Midbrain (tissue), 1 donor: ENCODE measurements at regions not wholly inside any gene's neighbourhood (a gene's known extent, or its start where the extent isn't known, plus 50 kb on each side); places are given as distances from the start of the nearest gene placed in this dataset.
A peak's percentile ranks its signal among the peaks of the same experiment; 100 is the strongest.

Experiments used
- DNase-seq: peaks from one replicate; lab custom pipeline; 2025; lab: John Stamatoyannopoulos, UW

DNA sequence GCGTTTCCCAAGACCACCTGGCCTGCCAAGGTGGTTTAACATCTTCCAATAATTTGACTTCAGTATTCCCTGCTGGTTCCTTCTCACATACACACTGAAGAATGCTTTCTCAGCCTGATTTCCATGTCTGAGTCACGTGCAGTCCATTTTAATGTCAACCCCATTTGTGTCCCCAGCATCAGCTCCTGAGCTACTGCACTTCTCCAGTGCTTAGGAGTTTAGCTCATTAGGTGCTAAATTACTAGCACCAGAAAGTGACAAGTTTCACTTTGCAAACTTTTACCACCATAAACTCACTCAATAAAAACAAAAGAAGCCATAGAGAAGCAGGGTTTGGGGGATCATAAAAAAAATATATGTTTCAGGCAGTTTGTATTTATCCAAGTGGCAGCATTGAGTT, 279.3 kb upstream of the SORCS1 start:
- DNase-seq: no peak

DNA sequence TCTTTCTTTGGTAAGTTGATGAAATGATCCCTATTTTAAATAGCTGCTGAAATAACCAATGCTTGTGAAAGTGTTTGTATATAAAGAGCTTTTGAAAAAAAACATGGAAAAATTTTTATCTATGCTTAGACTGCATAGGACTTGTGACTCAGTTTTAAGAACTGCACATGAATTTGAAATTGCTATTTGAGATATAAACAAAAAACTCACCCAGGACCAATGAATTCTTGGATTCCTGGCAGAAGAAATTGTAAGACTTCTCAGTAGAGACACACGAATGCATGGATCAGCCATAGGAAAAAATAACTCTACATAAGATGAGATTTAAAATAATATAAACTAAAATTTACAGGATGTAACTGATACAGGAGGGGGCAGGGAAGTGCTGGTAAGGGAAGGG, 278.8 kb upstream of the SORCS1 start:
- no peak for DNase-seq

DNA sequence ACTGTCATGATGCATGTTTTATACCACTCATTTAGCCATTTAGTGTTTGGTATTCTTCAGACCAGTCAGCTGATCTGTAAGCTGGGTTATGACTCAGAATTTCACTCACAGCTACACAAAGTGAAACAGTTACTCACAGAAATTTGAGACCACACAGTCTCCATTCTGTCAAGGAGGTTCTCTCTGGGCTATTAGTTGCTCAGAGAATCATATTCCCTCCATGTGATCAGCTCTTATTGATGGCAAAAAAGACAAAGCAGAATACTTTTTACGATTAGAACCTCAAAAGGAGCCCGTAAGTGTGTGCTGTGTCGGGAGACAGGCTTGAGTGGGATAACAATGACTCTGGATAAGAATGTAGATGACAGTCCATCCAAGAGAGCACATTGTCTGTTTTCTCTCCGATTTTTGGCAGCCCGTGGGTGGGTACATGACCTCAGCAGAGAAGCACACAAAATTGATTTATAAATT, 277.6 kb upstream of the SORCS1 start:
- DNase-seq: no peak

DNA sequence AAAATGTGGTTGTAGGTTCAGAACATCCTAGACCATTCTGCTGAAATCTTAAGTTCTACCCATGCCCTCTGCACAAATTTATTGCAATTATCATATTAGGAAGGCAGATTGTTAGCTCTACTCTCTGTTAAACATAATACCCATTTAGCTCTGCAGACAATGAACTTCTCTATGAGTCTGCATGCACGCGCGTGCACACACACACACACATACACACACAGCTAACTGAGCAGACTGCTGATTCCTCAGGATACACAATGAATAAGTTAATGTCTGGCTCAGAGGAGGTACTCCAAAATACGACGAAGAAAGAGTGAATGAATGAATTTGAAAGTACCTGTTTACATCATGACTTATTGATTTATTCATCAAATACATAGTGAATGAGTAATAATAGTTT, 276.2 kb upstream of the SORCS1 start:
- DNase-seq: no peak

DNA sequence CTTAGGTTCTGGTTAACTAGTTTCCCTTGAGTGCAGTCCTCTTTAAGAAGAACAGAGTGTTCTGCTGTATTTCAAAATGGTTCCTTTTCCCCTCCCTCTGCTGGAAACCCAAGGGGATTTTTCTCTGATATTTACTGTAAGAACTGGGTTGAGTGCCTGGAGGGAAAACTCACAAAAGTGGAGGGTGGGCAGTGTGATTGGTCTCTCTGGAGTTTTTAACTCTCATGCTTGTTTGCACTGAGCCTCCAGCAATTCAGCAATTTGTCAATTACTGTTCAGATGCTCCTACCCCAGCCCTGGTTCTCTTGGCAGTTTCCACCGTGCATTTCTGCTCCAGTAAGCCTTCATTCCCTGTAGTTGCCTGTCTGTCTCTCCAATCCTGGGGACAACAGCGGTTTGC, 273.4 kb upstream of the SORCS1 start:
- no peak for DNase-seq

DNA sequence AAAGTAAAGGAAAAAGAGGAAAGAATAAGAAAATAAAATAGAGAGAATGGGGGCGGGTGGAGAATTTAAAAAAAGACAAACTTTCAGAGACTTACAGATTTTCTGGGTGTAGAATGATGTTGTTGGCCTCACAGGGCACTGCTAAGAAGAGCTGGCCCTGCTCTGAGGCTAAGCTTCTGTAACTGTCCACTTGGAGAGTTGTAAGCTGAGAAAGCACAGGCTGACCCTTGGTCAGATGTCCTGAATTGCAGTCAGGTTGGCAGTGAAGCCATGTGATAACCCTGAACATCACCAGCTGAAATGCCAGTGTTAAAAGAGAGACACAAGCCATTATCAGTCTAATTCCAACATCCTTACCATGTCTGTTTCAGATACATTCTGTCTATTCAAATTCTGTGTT, 272.1 kb upstream of the SORCS1 start:
- no peak for DNase-seq

DNA sequence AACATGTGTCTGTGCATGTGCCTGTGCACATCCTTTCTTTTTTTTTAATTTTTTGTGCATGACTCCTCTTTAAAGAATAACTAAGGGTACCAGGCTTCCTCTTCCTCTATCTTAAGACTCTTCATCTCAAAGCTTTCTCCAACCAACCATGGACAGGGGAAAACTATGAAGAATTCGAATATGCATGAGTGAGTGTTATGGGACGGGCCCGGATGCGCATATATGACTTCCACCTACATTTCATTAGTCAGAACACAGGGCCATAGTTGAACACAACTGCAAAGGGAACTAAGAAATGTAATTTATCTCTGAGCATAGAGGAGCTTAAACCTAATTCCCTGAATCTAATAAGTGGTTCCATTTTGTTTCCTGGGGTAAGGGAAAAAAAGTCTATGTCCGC, 270.3 kb upstream of the SORCS1 start:
- DNase-seq: no peak

DNA sequence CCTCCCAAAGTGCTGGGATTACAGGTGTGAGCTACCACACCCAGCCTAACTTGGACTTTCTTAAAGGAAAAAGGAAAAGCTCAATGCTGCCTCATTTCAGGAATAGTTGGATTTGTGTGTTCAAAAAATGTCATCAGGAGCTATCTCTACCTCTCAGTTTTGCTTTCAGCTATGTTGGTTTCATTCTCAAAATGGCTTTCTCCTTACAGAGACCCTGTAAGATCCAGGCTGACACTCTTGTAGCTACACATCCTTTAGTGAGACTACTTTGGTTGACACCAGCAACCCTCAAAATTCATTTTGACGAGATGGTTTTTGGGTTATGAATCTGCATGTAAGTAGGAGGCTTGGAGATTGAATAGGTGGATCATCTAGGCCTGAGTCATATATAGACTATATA, 269.7 kb upstream of the SORCS1 start:
- DNase-seq: no peak

DNA sequence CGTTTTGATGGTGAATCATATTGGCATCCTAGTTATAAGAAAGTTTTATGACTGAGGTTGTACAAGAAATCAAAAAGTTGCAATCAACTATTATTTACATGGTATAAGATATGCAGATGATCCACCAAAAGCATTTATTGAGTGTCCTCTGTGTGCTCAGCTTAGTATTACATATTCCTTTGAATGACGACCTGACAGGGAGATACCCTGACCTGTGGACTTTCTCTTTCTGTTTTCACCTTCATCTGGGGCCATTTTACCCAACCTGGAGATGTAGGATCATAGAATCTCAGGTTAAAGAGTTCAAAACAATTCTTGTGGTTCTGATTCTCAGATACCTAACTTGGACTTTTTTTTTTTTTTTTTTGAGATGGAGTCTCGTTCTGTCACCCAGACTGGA, 269.1 kb upstream of the SORCS1 start:
- DNase-seq: no peak

DNA sequence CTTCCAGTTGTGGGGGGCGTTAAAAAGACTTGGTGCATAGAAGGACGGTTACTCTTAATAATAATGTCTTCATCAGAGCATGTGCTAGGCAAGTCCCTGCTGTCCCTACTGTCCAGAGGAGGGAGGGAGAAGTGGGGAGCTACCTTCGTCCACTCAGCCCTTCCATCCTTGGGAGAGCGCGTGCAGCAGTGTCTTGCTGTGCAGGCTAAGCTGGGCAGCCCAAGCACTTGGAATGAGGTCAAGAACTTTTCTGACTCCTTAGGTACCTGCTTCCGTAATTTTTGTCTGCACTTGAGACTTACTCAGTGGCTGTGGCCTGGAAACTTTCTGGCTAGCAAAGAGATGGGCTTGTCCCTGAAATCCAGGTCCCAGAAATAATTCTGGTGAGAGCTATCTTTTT, 265.9 kb upstream of the SORCS1 start:
- no peak for DNase-seq

DNA sequence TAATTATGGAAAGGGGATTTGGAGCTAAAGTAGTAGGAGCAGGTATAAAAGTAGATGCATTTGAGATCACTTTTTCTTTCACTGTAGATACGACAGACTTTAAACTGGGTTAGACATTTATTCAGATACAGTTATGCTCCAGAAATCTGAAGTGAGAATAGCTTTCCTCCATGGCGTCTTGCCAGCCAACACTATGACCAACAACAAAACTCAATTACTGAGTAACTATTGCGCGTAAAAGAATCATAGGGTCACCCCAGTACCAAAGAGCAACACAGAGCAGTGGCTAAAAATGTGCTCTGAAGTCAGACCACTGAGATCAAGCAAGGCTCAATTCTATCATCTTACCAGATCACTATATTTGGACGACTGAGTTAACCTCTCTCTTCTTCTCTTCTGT, 262.5 kb upstream of the SORCS1 start:
- DNase-seq: no peak

DNA sequence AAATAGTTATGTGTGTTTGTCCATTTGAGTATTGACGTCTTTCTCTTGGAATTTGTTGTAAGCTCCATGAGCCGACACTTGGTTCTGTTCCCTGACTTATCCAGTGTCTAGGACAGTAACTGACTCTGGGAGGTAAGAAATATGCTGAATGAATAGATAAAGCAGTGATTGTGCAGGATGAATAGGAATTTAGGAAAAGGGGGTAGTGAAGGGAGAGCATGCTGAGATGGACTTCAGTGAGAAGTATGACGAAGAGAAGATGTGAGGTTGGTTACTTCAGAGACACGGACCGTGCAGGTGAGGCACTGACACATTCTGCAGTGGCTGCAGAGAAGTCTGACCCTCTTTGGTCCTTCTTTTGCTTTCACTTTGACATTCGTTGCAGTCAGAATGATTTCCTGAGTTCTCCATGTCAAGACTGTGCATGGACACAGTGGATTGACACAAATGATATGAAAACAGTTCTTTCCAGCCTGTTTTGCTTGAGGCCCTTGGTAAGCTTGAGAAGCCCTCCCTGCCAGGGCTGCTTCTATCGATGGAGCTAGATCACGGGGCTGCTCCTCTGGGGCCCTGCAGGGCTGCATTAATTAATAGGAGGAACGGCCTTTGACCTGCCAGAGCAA, 261.5 kb upstream of the SORCS1 start:
- no peak for DNase-seq

DNA sequence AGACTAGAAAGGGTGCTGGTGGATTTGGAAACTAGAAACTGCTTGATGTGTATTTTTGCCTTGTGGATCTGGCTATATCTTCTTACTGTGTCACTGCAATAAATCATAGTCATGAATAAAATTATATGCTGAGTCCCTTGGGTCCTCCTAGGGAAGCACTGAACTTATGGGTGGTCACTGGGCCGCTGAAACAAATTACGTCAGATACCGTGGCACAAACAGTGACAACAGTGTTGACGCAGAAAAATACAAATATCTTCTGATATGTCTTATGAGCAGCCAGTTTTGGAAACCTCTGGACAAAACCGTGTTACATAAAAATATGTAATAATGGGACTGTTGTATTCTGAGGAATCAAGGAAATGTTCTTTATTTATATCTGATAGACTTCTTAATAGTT, 260.1 kb upstream of the SORCS1 start:
- no peak for DNase-seq

DNA sequence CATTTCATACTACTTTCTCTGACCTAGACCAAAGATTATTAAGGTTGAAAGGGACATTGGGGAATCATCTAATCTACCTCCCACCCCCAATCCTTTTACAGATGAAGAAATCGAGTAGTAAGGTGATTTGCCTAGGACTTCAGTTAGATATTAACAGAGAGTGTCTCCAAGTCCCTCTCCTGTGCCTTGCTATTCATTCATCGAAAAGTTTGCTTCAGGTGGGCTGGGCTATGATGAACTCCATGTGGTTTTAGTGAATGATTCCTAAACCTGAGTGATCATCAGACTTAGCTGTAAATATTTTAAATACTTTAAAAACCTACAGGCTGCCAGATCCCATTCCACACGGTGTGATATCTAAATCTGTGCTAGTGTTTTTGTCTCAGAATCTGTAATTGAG, 259.4 kb upstream of the SORCS1 start:
- no peak for DNase-seq

DNA sequence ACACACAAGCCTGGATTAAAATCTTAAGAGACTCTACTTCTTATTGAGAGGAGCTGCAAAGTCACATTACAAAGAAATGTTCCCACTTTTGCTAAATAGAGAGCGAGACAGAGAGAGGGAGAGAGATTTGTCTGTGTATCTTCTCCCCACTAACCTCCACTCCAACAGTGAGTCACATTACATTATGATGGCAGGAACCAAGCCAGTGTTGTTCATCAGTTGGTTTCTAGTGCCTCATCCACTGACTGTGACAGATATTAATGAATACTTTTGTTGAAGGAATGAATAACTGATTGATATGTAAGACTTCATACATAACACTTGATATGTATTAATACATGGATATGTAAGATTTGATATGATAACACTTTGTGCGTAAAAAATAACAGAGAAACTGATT, 258.2 kb upstream of the SORCS1 start:
- no peak for DNase-seq

DNA sequence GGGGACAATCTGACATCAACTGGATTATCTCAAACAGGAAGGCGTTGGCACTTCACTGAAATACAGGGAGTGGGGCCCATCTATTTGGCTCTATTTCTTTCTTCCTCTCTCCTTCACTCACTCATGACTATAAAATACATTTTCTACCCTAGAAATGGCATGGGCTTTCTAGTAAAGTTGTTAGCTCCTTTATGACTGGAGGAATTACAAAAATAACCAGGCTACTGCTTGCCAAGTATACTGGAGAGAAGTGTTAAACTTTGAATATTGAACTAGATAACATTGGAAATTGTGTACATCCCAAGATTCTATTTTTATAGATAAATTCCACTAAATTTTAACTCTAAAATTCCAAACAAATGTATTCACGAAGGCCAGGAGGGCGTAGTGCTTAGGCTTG, 255.7 kb upstream of the SORCS1 start:
- no peak for DNase-seq

DNA sequence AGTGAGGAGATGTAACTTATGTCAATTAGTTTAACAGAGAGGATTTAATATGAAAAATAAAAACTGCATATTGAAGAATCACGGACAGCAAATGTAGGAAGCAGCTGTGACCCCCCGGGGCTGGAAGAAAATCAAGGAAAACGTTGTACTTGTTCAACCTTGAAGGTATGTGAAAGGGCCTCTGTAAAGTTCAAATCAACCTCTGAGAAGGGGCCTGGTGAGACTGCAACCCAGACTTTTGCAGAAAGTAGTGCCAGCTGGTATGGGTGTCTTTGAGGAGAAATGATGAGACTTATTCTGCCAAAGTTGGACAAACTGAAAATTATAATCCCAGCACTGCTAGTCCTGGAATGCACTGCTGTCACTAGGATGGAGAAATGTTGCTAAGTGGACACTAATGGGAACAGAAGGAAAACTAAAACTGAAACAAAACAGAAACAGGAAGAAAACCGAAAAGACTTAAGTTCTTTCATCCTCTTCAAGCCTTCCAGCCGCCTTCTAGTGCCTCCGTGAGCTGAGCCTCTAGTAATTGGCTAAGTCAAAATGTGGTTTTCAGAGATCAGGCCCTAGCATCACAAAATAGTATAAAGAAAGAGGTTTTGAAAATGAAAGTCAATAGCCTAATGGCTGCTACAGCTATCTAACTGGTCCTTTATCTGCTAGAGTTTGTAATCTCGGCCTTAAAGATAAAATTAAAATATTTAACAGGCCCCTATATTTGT, 253.7 kb upstream of the SORCS1 start:
- no peak for DNase-seq

DNA sequence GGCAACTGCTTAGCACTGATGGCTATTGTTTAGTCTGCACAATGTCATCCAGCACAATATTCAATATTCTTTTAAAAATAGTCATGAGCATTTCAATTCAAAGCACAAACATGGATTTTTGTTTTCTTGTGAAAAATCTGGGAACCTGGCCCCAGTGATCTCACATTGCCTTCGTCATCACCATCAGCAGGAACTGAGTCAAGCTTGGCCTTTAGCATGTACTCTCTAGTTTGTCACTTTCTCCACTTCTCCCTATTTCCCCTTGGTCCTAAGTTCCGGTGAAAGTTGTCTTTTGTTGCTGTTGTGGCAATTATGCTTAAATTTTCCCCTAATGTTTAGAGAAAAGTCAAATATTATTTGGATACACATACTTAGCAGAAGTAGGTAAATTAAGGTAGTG, 252.9 kb upstream of the SORCS1 start:
- no peak for DNase-seq

DNA sequence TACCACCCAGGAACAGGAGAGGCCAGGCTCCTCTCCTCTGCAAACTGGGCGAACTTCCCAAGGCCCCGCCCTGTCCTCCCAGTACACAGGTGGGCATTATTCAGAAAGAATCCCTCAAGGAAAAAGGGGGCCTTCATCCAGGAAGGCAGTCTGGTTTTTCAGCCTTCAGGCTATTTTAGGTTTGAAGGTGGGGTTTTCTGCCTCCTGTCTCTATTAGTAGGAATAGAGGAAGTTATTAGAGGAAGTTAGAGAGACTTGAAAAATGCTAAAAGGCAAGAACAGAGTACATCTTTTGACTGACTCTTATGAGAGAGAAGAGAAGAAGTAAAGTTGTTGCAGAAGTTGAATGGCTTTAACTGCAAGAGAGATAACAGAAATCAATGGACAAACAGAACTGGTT, 250.9 kb upstream of the SORCS1 start:
- DNase-seq: no peak

DNA sequence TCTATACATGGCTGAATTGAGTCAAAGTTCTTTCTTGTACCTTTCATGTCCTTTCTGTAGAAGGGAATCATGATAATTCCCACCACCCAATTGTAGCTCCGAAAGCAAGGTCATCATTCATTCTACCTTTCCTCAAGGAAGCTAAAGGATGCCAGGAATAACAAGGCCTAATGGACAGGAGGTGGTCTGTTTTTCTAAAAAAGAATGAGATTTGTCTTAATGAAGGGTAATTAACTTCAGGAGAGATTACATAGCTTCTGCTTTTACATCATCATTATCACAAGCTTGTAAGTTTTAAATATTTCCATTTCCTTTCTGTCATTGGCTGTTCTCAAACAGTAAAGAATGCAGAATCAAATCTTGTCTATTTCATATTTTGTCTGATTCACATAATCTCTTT, 249.5 kb upstream of the SORCS1 start:
- DNase-seq: no peak

DNA sequence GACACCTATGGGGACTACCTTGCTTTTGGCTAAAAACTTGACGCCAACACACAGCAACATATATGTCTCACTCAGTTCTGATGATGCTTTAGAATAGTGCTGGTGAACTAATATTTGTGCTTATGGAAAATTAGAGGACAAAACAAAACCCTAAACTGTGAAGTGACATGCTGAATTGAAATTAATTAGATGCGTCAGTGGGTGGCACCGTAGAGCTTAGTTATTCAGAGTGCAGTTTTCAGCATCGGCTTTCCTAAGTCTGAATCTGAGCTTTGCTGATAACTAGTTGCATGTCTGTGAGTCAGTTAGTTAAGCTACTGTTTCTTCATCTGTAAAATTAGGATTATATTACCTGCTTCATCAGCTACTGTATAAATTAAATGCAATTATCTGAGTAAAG, 245.0 kb upstream of the SORCS1 start:
- peak; percentile 9 for DNase-seq

DNA sequence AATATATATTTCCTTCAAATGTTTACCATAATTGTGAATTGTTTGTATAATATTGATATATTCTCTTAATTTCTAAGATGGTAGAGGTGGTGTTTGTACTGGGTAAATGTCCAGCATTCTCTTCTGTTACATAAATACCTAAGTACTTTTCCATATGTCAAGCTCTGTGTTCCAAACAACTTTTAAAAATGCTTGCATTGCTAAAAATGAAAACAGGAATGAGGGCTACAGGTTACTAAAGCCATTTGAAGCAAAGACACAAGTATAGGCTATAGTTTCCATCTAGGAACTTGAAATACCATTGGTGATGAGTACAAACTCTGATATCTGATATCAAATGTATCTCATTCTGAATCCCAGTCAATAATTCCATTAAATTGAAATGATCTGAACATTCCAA, 233.6 kb upstream of the SORCS1 start:
- no peak for DNase-seq

DNA sequence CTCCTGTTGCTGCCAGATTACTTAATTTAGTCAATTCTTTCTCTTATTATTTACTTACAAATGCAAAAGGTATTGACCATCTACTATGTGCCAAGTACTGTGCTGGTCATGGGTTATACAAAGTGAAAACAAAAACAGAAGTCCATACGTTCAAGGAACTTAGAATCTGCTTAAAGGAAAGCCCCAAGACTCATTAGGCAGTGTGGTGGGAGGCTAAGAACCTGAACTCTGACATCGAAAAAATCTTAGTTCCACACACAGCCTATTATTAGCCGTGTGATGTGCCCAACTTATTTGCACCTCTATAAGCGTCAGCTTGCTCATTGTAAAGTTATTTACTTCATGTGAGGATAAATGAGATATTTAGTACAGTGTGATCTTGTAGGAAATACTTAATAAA, 227.4 kb upstream of the SORCS1 start:
- no peak for DNase-seq

DNA sequence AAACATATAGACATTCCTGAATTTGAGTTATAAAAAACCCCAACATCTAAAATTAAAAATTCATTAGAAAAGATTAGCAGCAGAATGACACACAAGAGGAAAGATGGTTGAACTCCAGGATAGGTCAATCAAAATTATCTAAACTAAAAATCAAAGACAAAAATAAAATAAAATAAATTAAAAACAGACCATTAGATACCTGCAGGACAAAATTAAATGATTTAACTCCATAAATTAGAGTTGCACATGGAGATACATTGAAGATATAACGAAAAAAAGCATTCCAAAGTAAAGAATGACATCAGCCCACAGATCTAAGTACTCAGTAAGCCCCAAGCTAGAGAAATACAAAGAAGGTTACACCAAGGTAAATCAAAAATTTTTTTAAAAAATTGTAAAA, 226.1 kb upstream of the SORCS1 start:
- DNase-seq: no peak
